HG02884 (cell line): ENCODE measurements at regions not wholly inside any gene's neighbourhood (a gene's known extent, or its start where the extent isn't known, plus 50 kb on each side); places are given as distances from the start of the nearest gene placed in this dataset.
"Not testable (repeated sequence)": the region's sequence is repeated elsewhere in the genome, so short reads cannot be mapped to it uniquely, and the experiment has no call there.

Source experiments
- ATAC-seq: cut with Tn5 transposase; IDR thresholded peaks from one replicate; pipeline ENCODE4 v1.9.1; 2021; ENCODE audit warnings: mild to moderate bottlenecking, moderate library complexity; ENCODE audit not compliant: unreplicated experiment

- not testable (repeated sequence) for ATAC-seq
Measured at GRCh38 chr20:18876394-18876793, 62.8 kb downstream of the SCP2D1 start.

- no peak for ATAC-seq
Measured at GRCh38 chr20:18879262-18879661, 65.7 kb downstream of the SCP2D1 start.

- ATAC-seq: no peak
Measured at GRCh38 chr20:18886756-18887155, 73.2 kb downstream of the SCP2D1 start.

- no peak for ATAC-seq
Measured at GRCh38 chr20:18901980-18902737, 88.6 kb downstream of the SCP2D1 start.

GRCh38 chr20:18904192-18904591, 90.6 kb downstream of the SCP2D1 start:
- ATAC-seq: no peak

- ATAC-seq: no peak
Measured at GRCh38 chr20:18904624-18905023, 91.0 kb downstream of the SCP2D1 start.

GRCh38 chr20:18906046-18906445, 92.5 kb downstream of the SCP2D1 start:
- ATAC-seq: no peak

- ATAC-seq: no peak
Measured at GRCh38 chr20:18907353-18907752, 93.8 kb downstream of the SCP2D1 start.

- ATAC-seq: no peak
Measured at GRCh38 chr20:18908109-18908508, 94.5 kb downstream of the SCP2D1 start.

GRCh38 chr20:18909254-18909653, 95.7 kb downstream of the SCP2D1 start:
- ATAC-seq: no peak

GRCh38 chr20:18913701-18914100, 100.1 kb downstream of the SCP2D1 start:
- no peak for ATAC-seq

GRCh38 chr20:18914796-18915195, 101.2 kb downstream of the SCP2D1 start:
- no peak for ATAC-seq

- no peak for ATAC-seq
Measured at GRCh38 chr20:18916886-18917750, 103.5 kb downstream of the SCP2D1 start.

- ATAC-seq: no peak
Measured at GRCh38 chr20:18919996-18920395, 106.4 kb downstream of the SCP2D1 start.

GRCh38 chr20:18921291-18921690, 107.7 kb downstream of the SCP2D1 start:
- no peak for ATAC-seq

GRCh38 chr20:18922251-18922650, 108.7 kb downstream of the SCP2D1 start:
- ATAC-seq: no peak

- no peak for ATAC-seq
Measured at GRCh38 chr20:18922898-18923297, 109.3 kb downstream of the SCP2D1 start.

GRCh38 chr20:18926965-18927364, 113.4 kb downstream of the SCP2D1 start:
- ATAC-seq: no peak

- no peak for ATAC-seq
Measured at GRCh38 chr20:18928626-18929025, 115.0 kb downstream of the SCP2D1 start.

- no peak for ATAC-seq
Measured at GRCh38 chr20:18929800-18930199, 116.2 kb downstream of the SCP2D1 start.

- ATAC-seq: no peak
Measured at GRCh38 chr20:18943542-18943941, 130.0 kb downstream of the SCP2D1 start.

- ATAC-seq: no peak
Measured at GRCh38 chr20:18956890-18957289, 143.3 kb downstream of the SCP2D1 start.
